HG02642 (cell line): ENCODE measurements at regions not wholly inside any gene's neighbourhood (a gene's known extent, or its start where the extent isn't known, plus 50 kb on each side); places are given as distances from the start of the nearest gene placed in this dataset.

Experiments used
- ATAC-seq: cut with Tn5 transposase; IDR thresholded peaks from one replicate; pipeline ENCODE4 v1.9.1; 2021; ENCODE audit warnings: mild to moderate bottlenecking; ENCODE audit not compliant: unreplicated experiment, poor library complexity

DNA sequence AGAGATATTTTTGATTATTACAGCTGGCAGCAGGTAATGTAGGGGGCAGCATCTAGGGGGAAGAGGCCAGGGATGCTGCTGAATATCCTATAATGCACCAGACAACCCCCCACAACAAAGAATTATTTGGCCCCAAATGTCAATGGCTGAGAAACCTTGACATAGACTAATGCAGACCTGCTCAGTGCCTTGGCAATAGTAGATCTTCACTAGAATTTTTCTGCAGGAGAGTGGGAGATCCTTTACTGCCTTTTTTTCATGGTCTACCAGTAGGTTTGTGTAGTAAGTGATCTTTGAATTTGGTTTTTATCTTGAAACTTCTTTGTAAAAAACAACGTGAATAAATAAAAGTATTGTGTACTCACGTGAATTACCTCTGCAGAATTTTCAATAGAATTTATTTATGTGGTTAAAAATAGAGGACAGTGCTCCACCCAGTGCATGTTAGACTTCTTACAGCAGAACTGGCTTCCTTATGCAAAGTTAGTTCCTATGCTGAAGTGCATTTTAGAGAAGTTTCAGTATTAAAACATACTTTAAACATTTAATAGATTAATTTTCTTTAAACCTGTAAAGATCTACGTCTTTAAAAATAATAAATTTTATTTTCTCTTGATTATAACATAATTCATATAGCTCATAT is 199.6 kb upstream of the HDAC9 start:
- ATAC-seq: no peak

DNA sequence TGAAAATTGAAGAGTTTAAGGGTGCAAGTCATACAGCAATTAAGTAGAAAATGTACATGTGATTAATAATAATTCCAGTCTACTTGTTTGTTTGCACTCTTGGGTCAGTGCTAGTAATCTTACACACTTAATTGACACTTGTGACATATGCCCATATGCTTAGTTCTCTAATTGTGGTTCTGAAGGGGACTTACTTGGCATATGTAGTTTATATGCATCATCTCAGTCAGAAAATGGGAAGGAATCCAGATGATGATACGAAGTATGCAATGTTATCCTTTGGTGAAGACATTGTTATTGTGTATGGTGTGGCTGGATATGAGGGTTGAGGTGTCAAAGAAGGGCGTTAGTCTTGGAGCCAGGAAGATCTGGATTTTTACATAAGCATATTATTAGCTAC is 193.5 kb upstream of the HDAC9 start:
- ATAC-seq: no peak

DNA sequence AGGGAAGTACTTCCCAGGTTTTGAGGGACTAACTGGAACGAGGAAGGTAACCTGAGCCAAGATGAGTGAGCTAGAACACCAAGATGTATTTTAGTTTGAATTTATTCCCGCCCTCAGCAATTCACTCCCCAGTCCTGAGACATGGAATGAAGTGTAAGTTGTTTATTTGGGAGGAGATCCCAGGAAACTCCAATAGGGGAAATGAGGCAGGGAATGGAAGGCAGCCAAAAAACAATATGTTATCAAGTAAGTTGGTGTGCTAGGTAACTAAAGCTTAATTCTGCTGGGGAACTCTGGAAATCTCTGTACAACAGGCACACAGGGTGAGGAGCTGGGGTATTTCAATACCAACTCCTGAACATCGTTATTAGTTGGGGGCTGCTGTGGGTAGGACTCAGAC is 189.7 kb upstream of the HDAC9 start:
- ATAC-seq: no peak

DNA sequence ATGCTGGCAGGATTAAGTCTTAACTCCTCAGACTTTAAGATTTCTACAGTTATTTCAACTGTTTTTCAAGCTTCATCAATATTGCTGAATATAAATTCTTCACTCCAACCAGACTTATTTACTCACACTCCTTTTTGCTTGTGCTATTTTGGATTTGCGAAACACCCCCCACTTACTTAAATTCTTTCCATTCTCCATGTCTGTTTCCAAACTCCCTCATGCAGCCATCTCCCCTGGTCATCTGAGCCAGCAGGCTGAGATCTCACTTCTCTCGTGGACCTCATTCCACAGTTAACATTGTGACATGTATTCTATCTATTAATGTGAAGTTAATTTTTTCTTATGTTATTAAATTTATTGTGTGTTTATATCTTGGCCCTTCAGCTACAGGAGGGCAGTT is 188.9 kb upstream of the HDAC9 start:
- no peak for ATAC-seq

DNA sequence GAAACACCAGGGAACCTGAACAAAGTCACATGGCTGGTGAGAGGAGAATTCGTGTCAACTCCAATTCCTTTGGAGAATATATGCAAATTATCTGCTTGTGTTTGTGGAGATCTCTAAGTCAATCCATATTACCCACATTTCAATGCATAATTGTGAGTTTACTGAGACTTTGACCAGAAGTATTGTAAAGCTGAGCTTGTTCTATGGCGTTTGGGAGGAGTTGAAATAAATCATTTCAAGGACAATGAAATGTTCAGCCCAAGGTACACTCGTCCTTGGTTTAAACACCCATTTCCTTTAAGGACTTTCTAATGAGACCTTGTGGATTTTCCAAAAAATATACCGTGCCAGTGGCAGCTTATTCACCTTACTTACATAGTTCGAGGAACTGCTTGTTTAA is 186.6 kb upstream of the HDAC9 start:
- no peak for ATAC-seq

DNA sequence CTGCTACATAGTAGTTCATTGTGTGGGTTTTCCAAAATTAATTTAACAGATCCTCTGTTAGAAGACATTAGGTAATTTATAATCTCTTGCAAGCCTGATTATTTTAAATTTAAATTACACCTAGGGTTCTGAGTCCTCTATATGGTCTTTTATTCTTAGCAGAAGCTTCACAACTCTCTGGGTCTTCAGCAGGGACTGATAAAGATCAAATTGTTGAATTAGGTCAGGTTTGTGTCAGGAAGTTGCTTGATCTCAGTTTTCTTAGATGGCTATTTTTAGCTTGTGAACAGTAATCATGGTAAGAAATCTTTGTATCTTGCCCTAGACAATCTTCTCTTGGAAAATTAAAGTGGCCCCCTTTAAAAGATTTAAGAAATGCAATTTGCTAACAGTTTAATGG is 183.1 kb upstream of the HDAC9 start:
- no peak for ATAC-seq

DNA sequence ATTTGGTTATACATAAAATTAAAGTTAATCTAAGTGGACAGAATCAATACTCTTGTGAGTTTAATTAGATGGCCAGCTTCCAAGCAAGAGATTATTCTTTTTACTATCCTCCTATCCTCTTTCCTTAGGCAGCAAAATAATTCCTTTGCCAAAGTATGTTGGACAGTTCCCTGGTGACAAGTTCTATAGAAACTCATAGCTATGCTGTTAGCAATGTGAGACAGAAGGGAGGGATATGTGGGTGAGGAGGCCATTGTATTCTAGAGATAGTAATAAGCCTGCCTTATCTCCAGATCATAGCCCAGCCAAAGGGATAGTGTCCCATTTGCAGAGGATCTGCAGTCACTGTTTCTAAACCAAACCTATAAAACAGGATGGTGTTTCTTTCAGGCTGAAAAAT is 181.6 kb upstream of the HDAC9 start:
- no peak for ATAC-seq

DNA sequence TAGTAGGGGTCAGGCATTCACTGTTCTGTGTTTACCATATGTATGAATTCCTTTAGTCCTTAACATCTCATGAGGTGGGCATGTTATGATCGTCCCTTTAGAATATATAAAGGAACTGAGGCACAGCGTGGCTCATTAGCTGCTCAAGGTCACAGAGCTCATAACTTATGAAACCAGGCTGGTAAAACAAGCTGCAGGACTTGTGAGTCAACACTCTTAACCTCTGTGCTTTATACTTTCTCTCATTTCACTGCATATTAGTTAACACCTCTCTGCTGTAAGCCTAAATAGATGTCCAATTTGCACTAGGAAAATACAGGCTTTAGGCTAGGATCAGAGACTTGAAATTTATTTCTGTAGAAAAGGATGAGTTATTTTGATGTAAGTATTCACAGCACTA is 180.3 kb upstream of the HDAC9 start:
- ATAC-seq: no peak

DNA sequence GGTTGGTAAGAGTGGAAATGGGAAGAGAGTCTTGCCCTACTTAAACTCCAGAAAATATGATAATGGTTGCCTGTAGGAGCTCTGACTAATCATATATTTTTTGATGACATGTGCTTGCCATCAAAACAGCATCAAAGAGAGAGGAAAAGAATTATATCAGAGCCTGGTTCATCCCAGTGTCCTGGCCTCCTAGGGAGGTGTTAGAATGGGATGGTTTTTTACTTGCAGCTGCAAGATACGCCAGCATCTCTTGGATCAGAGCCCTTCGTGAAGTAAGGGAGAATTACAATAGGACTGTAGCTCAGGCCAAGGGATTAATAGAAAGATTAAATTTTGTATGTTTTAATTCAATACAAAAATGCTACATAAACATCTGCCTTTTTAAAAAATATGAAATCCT is 177.6 kb upstream of the HDAC9 start:
- ATAC-seq: no peak

DNA sequence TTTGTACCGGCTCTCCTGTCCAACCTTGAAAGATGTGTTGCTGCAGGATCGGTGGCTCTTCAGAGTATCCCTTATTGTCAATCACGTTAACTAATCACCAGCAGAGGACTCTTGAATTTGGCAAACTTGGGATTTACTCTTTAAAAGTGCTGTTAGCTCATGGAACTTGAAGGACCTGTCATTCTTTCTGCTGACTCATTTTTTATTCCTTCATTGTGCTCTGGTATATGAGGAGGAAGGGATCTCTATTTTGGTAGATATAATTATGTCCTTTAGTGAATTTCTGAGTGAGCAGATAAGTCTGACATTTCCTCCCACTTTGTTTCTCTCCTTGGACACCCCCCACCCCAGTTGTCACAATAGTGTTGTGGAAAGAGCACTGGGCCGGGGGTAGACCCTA is 175.1 kb upstream of the HDAC9 start:
- no peak for ATAC-seq

DNA sequence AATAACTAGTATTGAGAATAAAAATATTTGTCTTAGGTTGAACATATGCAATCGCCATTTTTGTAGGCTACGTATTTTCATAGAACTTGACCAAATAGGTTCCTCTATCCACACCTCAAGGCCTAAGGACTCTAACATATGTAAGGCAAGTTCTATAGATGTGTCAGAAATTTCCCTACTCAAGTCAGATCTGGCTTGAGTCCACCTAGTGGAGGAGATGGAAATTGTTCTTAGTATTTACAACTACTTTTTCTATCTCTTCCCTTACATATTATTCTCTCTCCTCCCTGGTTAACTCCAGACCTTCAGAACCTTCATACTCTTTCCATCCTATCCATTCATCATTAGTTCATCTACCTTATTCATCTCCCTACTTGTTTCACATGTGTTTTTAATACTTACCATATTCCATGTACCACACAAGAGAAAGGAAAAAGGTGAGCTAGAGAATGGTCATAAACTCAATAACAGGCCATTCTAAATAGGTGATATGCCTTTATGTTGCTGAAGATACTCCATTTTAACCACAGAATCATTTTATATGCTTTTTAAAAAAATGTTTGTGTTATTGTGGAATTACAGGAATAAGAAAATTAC is 174.5 kb upstream of the HDAC9 start:
- peak; percentile 88 for ATAC-seq

DNA sequence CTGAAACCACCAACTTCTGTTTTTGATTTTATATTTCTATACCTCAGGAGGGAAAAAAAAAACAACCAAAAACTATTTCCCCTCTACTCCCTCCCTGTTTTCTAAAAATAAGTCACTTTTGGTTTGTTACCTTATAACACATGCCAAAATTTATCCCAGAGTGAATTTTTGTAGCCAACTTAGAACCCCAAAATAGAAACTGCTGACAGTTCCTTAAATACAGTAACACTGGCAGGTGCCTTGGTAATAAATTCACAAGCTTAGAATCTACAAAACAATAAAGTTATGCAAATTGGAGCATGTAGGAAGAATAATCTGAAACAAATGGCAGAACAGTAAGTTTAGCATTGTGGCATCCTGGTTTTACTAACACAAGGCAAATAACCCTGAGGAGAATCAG is 165.0 kb upstream of the HDAC9 start:
- no peak for ATAC-seq

DNA sequence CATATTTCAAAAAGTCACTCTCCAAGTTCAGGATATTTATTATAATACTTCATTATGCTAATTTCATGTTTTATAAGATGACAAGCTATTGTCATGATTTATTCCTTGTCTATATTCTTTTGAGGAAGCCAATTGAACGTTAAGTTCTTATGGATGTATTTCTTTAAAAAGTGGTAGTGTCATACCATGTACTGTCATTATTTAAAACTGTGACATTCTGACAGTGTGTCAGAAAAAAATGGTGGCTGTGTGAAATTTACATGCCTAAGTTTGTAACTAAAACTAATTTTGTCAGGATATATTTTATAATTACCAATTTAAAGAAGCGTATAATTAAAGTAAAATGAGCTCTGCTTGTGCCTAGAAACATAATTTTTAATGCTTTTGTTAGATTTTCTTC is 158.9 kb upstream of the HDAC9 start:
- no peak for ATAC-seq

DNA sequence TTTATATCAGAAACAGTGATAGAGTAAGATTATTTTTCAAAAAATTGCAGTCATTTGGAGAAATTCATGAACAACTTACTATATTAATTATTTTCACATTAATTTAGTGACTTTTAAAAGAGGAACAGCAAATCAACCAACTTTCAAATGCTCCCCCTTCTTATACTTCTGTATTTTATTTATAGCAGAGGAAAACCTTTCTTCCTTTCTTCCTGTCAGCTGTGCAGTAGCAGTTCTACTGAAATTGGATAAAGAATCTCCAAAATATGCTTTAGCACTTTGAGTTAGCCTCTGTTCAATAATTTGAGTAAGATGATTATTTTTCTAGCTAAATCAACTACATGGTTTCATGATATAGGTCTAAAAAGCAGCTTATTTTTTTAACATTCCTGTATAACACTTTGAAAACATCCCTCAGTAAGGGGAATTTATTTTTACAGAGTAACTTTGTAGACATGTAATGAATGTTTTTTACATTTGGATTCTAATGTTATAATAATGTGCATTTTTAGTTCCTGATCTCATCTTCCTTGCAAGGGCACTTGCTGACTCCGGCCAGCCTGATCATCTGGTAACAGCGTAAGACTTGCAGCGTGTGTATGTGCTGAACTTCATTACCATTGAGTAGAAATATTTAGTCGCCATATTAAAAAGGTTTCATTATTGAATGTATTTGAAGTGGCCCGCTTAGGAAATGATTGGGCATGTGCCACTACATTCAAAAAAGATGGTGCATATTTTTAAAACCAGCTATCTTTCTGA is 158.3 kb upstream of the HDAC9 start:
- ATAC-seq: no peak

DNA sequence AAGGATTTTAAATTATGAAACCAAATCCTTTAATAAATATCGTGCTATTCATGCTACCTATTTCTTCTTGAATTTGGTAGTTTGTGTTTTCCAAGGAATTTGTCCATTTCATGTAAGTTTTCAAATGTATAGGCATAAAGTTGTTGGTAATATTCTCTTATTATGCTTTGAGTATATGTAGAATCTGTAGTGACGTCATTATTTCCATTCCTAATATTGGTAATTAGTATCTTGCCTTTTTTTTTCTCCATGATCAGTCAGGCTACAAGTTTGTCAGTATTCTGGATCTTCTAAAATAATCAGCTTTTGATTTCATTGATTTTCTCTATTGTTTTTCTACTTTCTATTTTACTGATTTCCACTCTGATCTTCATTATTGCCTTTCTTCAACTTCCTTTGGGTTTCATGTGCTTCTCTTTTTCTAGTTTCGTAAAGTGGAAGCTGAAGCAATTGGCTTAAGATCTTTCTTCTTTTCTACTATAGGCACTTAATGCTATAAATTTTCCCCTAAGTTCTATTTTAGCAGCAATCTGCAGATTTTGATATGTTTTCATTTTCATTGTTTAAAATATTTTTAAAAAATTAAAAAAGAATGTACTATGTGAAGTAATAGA is 156.5 kb upstream of the HDAC9 start:
- no peak for ATAC-seq

DNA sequence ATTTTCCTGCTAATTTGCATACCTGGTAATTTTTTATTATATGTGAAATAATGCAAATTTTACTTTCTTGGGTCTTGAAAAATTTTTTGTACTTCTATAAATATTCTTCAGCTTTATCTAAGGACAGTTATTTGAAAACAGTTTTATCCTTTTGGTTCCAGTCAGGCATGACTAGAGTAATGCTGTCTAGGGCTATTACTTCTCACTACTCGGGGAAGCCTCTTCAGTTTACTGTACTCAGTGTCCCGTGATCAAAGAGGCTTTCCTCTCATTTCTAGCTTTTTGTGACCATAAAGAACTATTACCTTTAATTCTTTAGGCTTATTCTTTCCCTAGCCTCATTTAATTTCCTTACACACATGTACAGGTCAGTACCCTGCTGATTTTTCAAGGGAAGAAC is 153.8 kb upstream of the HDAC9 start:
- no peak for ATAC-seq

DNA sequence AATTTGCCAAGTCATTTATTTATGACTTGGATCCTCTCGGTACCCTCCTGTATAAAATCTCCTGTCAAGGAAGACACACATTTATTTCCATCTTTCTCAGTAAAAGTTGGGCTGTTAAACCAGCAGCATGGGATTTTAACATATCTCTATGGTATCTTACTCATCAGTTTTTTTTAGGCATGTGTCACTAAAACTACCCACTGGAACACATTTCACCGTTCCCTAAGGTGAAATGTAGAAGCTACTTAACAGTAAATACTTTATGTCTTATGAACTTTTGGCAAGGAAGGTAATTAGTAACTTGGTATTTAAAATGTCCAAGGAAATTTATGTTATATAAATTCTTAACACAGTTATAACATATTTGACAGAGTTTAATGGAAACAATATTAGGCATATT is 152.5 kb upstream of the HDAC9 start:
- ATAC-seq: no peak

DNA sequence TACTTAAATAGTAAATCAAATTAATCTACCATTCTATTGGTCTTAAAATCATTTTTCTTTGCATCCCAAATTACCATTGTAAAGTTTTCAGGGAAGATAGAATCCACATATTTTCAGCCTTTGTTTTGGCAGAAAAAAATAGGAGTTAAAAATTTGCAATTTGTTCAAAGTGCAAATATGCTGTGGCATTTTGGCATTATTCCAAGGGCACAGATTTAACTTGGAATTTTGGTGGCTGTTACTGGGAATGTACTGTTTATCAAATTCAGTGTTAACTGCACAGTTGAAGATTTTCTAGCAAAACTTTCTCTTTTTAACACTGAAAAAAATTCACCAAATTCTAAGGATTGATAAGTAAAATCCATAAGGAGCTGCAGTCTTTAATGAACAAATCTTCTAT is 151.0 kb upstream of the HDAC9 start:
- no peak for ATAC-seq

DNA sequence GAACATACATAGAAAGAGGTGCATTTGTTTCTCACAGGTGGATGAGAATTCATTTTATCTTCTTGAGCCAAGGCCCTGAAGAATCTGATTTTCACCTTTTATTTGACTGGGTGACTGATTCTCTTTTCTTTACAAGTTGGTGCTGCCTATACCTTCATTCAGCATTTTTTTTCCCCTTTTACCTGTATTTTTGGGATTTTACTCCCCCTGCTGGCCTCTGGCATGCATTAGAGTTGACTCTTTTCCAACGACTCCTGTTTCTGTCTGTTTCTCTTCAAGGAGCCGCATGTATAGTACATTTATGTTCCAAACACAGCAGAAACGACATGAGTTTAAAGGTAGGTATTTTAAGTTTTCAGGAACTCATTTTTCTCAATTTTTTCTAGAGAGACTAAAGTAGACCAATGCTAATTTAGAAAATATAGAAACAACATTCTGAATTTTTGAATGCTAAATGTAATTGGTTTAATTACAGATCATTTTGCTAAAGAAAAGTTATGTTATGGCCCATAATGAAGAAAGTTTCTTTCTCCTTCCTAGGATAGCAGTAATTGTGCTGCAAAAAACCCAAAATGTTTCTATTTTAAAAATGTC is 149.8 kb upstream of the HDAC9 start:
- peak; percentile 47 for ATAC-seq

DNA sequence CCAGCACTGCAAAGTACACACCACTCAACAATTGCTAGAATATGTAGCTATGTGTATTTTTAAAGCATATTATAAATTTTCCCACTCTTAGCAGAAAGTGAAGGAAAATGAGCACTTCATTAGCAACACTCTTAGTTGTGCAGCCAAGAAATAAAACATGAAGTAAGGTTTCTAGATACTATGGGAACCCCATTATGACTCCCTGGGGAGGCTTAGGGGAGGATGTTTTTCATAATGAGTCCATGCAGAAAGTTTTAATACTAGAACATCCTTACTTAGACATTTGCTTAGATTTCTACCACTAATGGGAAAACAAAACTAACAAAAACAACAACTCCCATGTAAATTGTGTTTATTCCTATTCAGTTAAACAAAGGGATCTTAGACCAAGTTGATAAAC is 148.4 kb upstream of the HDAC9 start:
- ATAC-seq: no peak

DNA sequence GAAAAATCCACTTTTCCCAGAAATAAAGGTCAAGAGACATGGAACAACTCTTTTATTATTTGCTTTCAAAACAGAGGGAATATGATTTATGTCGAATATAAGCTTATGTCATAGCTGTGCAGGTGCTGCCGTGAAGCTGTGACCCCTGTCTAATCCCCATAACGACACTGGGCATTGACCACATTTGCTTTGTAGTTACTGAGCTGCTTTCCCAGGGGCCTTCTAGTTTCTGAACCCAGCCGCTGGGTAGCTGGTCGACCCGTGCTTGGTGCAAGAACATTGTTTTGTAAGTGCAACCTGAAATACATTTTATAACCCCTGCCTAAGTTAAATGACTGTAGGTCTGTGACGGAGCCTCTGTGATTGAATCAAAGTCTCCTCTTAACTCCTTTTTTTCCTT is 144.9 kb upstream of the HDAC9 start:
- no peak for ATAC-seq
